Islet precursor cell (in vitro differentiated cells): ENCODE measurements at regions not wholly inside any gene's neighbourhood (a gene's known extent, or its start where the extent isn't known, plus 50 kb on each side); places are given as distances from the start of the nearest gene placed in this dataset.

Experiments used
- DNase-seq: peaks from one replicate; pipeline ENCODE4 v3.0.0-alpha.2; 2018

- DNase-seq, result no peak
These were observed 422.2 kb downstream of the KLF5 start for GRCh38 chr13:73480779-73481559.

GRCh38 chr13:73479856-73480255, 421.1 kb downstream of the KLF5 start:
- no peak for DNase-seq

- no peak for DNase-seq
These were observed 420.5 kb downstream of the KLF5 start for GRCh38 chr13:73479351-73479750.

- no peak for DNase-seq
These were observed 418.6 kb downstream of the KLF5 start for GRCh38 chr13:73477441-73477840.

- DNase-seq, result no peak
These were observed 414.2 kb downstream of the KLF5 start for GRCh38 chr13:73473016-73473415.

- DNase-seq, result no peak
These were observed 408.3 kb downstream of the KLF5 start for GRCh38 chr13:73467125-73467524.

- no peak for DNase-seq
These were observed 407.8 kb downstream of the KLF5 start for GRCh38 chr13:73466561-73466960.

GRCh38 chr13:73465617-73465971, 406.8 kb downstream of the KLF5 start:
- DNase-seq, result no peak

GRCh38 chr13:73464758-73465616, 406.2 kb downstream of the KLF5 start:
- no peak for DNase-seq

- no peak for DNase-seq
These were observed 403.4 kb downstream of the KLF5 start for GRCh38 chr13:73462241-73462640.

- DNase-seq, result no peak
These were observed 392.6 kb downstream of the KLF5 start for GRCh38 chr13:73451221-73452029.

- DNase-seq, result no peak
These were observed 391.8 kb downstream of the KLF5 start for GRCh38 chr13:73450583-73450982.

- no peak for DNase-seq
These were observed 390.4 kb downstream of the KLF5 start for GRCh38 chr13:73449252-73449651.

GRCh38 chr13:73440296-73440895, 381.6 kb downstream of the KLF5 start:
- DNase-seq, result no peak

- no peak for DNase-seq
These were observed 375.1 kb downstream of the KLF5 start for GRCh38 chr13:73433890-73434289.

GRCh38 chr13:73433458-73433857, 374.7 kb downstream of the KLF5 start:
- no peak for DNase-seq

- DNase-seq, result no peak
These were observed 370.9 kb downstream of the KLF5 start for GRCh38 chr13:73429701-73430100.

GRCh38 chr13:73428706-73429105, 369.9 kb downstream of the KLF5 start:
- DNase-seq, result no peak

GRCh38 chr13:73428137-73428536, 369.3 kb downstream of the KLF5 start:
- DNase-seq, result no peak

- no peak for DNase-seq
These were observed 364.2 kb downstream of the KLF5 start for GRCh38 chr13:73422973-73423372.

GRCh38 chr13:73421310-73421912, 362.6 kb downstream of the KLF5 start:
- no peak for DNase-seq

- no peak for DNase-seq
These were observed 360.4 kb downstream of the KLF5 start for GRCh38 chr13:73419186-73419585.
